Endometrium (tissue), 2 donors: ENCODE measurements at regions not wholly inside any gene's neighbourhood (a gene's known extent, or its start where the extent isn't known, plus 50 kb on each side); places are given as distances from the start of the nearest gene placed in this dataset.

Experiments
- FAIRE-seq: peaks from 2 replicates; lab custom pipeline; 2012; peaks lifted over from hg19 to GRCh38; lab: Jason Lieb, UNC
- donor health status: control.
- donor health status: control.

GRCh38 chr22:27224485-27225374 is 567.3 kb downstream of the MIAT start:
- no peak for FAIRE-seq

GRCh38 chr22:27226666-27227065 is 569.3 kb downstream of the MIAT start:
- no peak for FAIRE-seq

- FAIRE-seq, result no peak
Measured at GRCh38 chr22:27228771-27229170, 571.4 kb downstream of the MIAT start.

- FAIRE-seq, result no peak
Measured at GRCh38 chr22:27230189-27230588, 571.4 kb downstream of the MN1 start.

GRCh38 chr22:27231266-27231665 is 570.3 kb downstream of the MN1 start:
- no peak for FAIRE-seq

- FAIRE-seq, result no peak
Measured at GRCh38 chr22:27232077-27232476, 569.5 kb downstream of the MN1 start.

- no peak for FAIRE-seq
Measured at GRCh38 chr22:27237080-27237741, 564.3 kb downstream of the MN1 start.

- FAIRE-seq, result no peak
Measured at GRCh38 chr22:27238935-27239510, 562.5 kb downstream of the MN1 start.

- FAIRE-seq, result no peak
Measured at GRCh38 chr22:27239520-27239919, 562.0 kb downstream of the MN1 start.

GRCh38 chr22:27240298-27241075 is 561.1 kb downstream of the MN1 start:
- no peak for FAIRE-seq

GRCh38 chr22:27241430-27242321 is 559.9 kb downstream of the MN1 start:
- FAIRE-seq, result no peak

GRCh38 chr22:27242474-27242873 is 559.1 kb downstream of the MN1 start:
- FAIRE-seq, result no peak

- no peak for FAIRE-seq
Measured at GRCh38 chr22:27242917-27243589, 558.5 kb downstream of the MN1 start.

GRCh38 chr22:27244328-27244727 is 557.2 kb downstream of the MN1 start:
- no peak for FAIRE-seq

GRCh38 chr22:27245056-27245455 is 556.5 kb downstream of the MN1 start:
- FAIRE-seq, result no peak

GRCh38 chr22:27246558-27246957 is 555.0 kb downstream of the MN1 start:
- no peak for FAIRE-seq

GRCh38 chr22:27247701-27248434 is 553.7 kb downstream of the MN1 start:
- peak; percentile 82 for FAIRE-seq

GRCh38 chr22:27250418-27250817 is 551.1 kb downstream of the MN1 start:
- FAIRE-seq, result no peak

- FAIRE-seq, result no peak
Measured at GRCh38 chr22:27250886-27251285, 550.7 kb downstream of the MN1 start.

GRCh38 chr22:27251563-27251962 is 550.0 kb downstream of the MN1 start:
- no peak for FAIRE-seq
